ENCODE measurements at regions not wholly inside any gene's neighbourhood (a gene's known extent, or its start where the extent isn't known, plus 50 kb on each side); places are given as distances from the start of the nearest gene placed in this dataset.

GRCh38 chr4:14361084-14361483 lies 641.2 kb upstream of the CPEB2 start:
- TF ChIP-seq CTCF (IDR thresholded peaks at IDR 0.05), result no peak
- no peak for TF ChIP-seq POLR2AphosphoS5 (IDR thresholded peaks at IDR 0.05)
